Epithelial cell of esophagus (primary cell): ENCODE measurements at regions not wholly inside any gene's neighbourhood (a gene's known extent, or its start where the extent isn't known, plus 50 kb on each side); places are given as distances from the start of the nearest gene placed in this dataset.

ENCODE experiments used
- DNase-seq: peaks from one replicate; pipeline ENCODE4 v3.0.0; 2010; ENCODE audit warnings: low read depth
- H3K4me3 ChIP-seq: 2 replicates; pipeline ENCODE4 v1.5.1; 2011; ENCODE audit warnings: mild to moderate bottlenecking, low read length, control low read depth
- CTCF ChIP-seq: IDR thresholded peaks from 2 replicates; pipeline ENCODE4 v1.5.1; 2011; ENCODE audit warnings: low read depth, mild to moderate bottlenecking, low read length, control low read depth, inconsistent platforms; ENCODE audit not compliant: insufficient read depth; ENCODE audit errors: missing control alignments

DNA sequence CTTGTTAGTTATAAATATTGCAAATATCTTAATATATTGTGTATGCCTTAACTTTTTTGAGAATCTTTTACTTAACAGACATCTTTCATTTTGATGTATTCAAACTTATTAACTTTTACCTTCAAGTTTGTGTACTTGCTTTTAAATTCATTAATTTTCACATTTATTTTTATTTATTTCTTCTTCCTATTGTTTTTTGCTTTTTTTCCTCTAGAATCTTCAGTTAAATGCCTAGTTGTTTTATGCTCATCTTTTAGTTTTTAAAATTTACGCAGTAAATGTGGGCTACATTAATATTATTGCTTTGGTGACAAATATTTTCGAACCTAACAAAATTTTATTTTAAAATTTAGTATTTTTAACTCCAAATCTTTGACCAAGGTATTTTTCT is 89.0 kb downstream of the TNFAIP3 start:
- DNase-seq = no peak
- no peak for TF ChIP-seq CTCF
- no peak overlapping the region for H3K4me3 ChIP-seq

GRCh38 chr6:137957471-137957870 is 90.4 kb downstream of the TNFAIP3 start:
- H3K4me3 ChIP-seq = no peak overlapping the region
- DNase-seq = no peak
- no peak for TF ChIP-seq CTCF

- DNase-seq = peak; percentile 47
- no peak for TF ChIP-seq CTCF
- H3K4me3 ChIP-seq = no peak overlapping the region
Measured at GRCh38 chr6:137958811-137959565, 91.9 kb downstream of the TNFAIP3 start.

DNA sequence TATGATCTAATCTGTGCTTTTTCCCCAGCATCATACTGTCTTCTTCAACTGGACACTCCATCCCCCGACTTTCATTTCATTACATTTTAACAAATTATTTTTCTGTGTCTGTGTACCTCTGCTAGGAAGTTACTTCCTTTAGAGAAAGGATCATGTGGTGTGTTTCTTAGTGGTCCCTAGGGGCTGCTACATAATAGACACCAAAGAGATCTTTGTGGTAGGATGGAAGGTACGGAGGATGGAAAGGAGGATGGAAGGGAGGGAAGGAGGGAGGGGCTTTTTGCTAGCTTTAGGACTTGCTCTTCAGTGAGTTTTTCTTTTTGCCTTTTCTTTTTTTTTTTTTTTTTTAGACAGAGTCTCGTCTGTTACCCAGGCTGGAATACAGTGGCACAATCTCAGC is 95.7 kb downstream of the TNFAIP3 start:
- H3K4me3 ChIP-seq = no peak overlapping the region
- DNase-seq = no peak
- TF ChIP-seq CTCF = no peak

DNA sequence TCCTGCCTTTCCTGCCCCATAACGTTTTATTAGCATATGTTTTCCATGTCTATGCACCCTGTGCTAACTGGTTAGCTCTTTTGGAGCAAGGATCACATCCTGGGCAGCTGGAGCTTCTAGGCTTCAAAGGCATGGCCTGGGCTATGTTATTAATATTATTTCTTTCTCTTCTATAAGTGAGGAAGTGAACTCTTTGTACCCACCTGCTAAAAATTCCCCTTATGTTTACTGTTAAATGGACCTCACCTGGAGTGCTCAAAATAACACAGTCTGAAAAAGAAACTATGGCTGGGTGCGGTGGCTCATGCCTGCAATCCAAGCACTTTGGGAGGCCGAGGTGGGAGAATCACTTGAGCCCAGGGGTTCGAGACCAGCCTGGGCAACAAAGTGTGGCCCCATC is 97.8 kb downstream of the TNFAIP3 start:
- no peak for TF ChIP-seq CTCF
- DNase-seq = no peak
- H3K4me3 ChIP-seq = no peak overlapping the region

DNA sequence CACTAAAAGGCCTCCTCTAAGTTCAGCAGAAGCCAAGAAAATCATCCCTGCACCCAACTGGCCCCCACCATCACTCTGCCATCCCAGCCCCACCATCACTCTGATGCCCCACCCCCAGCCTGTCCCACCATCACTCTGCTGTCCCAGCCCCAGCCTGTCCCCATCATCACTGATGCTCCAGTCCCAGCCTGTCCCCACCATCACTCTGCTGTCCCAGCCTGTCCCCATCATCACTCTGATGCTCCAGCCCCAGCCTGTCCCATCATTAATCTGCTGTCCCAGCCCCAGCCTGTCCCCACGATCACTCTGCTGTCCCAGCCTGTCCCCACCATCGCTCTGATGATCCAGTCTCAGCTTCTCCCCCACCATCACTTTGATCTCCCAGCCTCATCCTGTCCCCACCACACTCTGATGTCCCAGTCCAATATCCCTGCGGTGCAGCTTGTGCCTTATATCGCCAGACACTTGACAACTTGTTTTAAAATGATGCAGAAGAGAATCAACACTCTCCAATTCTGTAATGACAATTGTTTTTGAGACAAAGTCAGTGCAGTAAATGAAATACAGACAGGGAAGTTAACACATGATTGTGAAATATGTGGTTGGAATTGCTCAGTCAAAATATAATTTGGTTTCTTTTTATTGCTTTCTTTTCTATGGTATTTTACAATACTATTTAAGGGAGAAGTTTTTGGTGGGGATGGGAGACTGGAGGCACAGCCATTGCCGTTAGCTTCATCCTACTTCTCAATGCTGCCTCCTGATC is 100.8 kb downstream of the TNFAIP3 start:
- TF ChIP-seq CTCF = no peak
- no peak overlapping the region for H3K4me3 ChIP-seq
- no peak for DNase-seq
